ENCODE measurements at regions not wholly inside any gene's neighbourhood (a gene's known extent, or its start where the extent isn't known, plus 50 kb on each side); places are given as distances from the start of the nearest gene placed in this dataset.

- DNase-seq, result no peak
Observed at GRCh38 chr12:22740656-22741355, 115.8 kb downstream of the ETNK1 start.

- no peak for DNase-seq
Observed at GRCh38 chr12:22743700-22744099, 118.7 kb downstream of the ETNK1 start.

GRCh38 chr12:22744197-22744596, 119.2 kb downstream of the ETNK1 start:
- DNase-seq, result no peak

- no peak for DNase-seq
Observed at GRCh38 chr12:22746720-22747119, 121.7 kb downstream of the ETNK1 start.

GRCh38 chr12:22755629-22756028, 130.7 kb downstream of the ETNK1 start:
- no peak for DNase-seq

- DNase-seq, result no peak
Observed at GRCh38 chr12:22759769-22760674, 135.1 kb downstream of the ETNK1 start.

- DNase-seq, result no peak
Observed at GRCh38 chr12:22765421-22766130, 140.6 kb downstream of the ETNK1 start.

GRCh38 chr12:22766911-22767420, 142.0 kb downstream of the ETNK1 start:
- no peak for DNase-seq

- no peak for DNase-seq
Observed at GRCh38 chr12:22781339-22781738, 156.4 kb downstream of the ETNK1 start.

- DNase-seq, result no peak
Observed at GRCh38 chr12:22787557-22787956, 162.6 kb downstream of the ETNK1 start.

GRCh38 chr12:22788913-22789312, 163.9 kb downstream of the ETNK1 start:
- DNase-seq, result no peak

GRCh38 chr12:22792138-22792537, 167.2 kb downstream of the ETNK1 start:
- DNase-seq, result no peak

GRCh38 chr12:22794017-22794416, 169.0 kb downstream of the ETNK1 start:
- no peak for DNase-seq

- no peak for DNase-seq
Observed at GRCh38 chr12:22796941-22797630, 172.1 kb downstream of the ETNK1 start.

- DNase-seq, result no peak
Observed at GRCh38 chr12:22797701-22798100, 172.7 kb downstream of the ETNK1 start.

GRCh38 chr12:22798116-22798515, 173.1 kb downstream of the ETNK1 start:
- DNase-seq, result no peak

GRCh38 chr12:22799503-22799902, 174.5 kb downstream of the ETNK1 start:
- no peak for DNase-seq

- no peak for DNase-seq
Observed at GRCh38 chr12:22800332-22800731, 175.4 kb downstream of the ETNK1 start.

GRCh38 chr12:22802883-22803630, 178.1 kb downstream of the ETNK1 start:
- DNase-seq, result no peak

- DNase-seq, result no peak
Observed at GRCh38 chr12:22803725-22804124, 178.8 kb downstream of the ETNK1 start.

GRCh38 chr12:22808860-22809259, 183.9 kb downstream of the ETNK1 start:
- DNase-seq, result no peak

GRCh38 chr12:22810036-22810435, 185.1 kb downstream of the ETNK1 start:
- DNase-seq, result no peak
